ENCODE measurements at regions not wholly inside any gene's neighbourhood (a gene's known extent, or its start where the extent isn't known, plus 50 kb on each side); places are given as distances from the start of the nearest gene placed in this dataset.

DNA sequence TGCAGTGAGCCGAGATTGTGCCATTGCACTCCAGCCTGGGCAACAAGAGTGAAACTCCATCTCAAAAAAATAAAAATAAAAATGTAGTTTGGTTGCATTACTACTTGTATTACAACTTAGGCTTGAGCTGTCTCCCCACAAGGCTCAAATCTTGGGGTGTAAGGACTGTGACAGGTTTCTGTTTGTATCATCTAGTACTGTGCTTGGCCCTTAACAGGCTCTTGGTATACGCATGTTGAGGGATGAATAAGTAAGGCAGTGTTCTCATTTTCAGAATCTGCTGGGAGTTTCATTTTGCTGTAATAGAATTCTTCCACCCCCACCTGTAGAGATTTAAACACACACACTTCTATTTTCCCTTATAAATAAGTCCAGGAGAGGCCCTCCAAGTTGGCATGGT, 289.4 kb upstream of the EEF2KMT start:
- no peaks in the 10 kb centered on the region for H3K4me1 ChIP-seq
- no peak overlapping the region for H3K4me3 ChIP-seq
- FAIRE-seq (no peak), ATAC-seq (no peak), DNase-seq (no peak)
- no peaks in the 10 kb centered on the region for H3K36me3 ChIP-seq
- no peak overlapping the region for H3K27ac ChIP-seq
- H3K27me3 ChIP-seq: no peaks in the 10 kb centered on the region
- no peaks in the 10 kb centered on the region for H3K9me3 ChIP-seq
- TF ChIP-seq, protein P1, sequence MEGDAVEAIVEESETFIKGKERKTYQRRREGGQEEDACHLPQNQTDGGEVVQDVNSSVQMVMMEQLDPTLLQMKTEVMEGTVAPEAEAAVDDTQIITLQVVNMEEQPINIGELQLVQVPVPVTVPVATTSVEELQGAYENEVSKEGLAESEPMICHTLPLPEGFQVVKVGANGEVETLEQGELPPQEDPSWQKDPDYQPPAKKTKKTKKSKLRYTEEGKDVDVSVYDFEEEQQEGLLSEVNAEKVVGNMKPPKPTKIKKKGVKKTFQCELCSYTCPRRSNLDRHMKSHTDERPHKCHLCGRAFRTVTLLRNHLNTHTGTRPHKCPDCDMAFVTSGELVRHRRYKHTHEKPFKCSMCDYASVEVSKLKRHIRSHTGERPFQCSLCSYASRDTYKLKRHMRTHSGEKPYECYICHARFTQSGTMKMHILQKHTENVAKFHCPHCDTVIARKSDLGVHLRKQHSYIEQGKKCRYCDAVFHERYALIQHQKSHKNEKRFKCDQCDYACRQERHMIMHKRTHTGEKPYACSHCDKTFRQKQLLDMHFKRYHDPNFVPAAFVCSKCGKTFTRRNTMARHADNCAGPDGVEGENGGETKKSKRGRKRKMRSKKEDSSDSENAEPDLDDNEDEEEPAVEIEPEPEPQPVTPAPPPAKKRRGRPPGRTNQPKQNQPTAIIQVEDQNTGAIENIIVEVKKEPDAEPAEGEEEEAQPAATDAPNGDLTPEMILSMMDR (IDR thresholded peaks at IDR 0.05): no peak
- intact Hi-C loops (cut with DNase I): no loop called here
- 57 to 79% methylated on average over 2 of the region's 2 CpGs for WGBS, 2 donors

DNA sequence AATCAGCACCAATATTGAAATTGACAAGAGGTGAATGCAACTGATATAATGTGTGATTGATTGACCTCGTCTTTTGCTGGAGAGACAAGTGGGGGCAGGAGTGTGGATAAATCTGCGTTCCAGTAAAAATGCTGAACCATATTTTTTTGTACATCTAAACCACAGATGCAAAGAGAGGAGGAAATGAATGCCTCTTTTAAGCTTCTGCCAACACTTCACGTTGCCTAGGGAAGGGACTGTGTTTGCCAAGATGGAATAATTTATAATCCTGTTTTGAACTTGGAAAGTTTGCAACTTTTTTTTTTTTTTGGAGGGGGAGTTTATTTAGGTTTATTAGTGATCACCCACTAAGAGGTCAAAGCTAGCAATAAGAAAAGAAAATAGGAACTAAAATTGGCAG, 288.2 kb upstream of the EEF2KMT start:
- ATAC-seq: no peak
- no peaks in the 10 kb centered on the region for H3K27me3 ChIP-seq
- H3K27ac ChIP-seq: no peak overlapping the region
- no peak for DNase-seq
- WGBS, 2 donors: 27 to 41% methylated on average over 3 of the region's 3 CpGs
- H3K9me3 ChIP-seq: no peaks in the 10 kb centered on the region
- intact Hi-C loops (cut with DNase I): no loop called here
- TF ChIP-seq, protein P1 (IDR thresholded peaks at IDR 0.05): no peak
- FAIRE-seq: no peak
- H3K4me3 ChIP-seq: no peak overlapping the region
- no peaks in the 10 kb centered on the region for H3K4me1 ChIP-seq
- no peaks in the 10 kb centered on the region for H3K36me3 ChIP-seq

DNA sequence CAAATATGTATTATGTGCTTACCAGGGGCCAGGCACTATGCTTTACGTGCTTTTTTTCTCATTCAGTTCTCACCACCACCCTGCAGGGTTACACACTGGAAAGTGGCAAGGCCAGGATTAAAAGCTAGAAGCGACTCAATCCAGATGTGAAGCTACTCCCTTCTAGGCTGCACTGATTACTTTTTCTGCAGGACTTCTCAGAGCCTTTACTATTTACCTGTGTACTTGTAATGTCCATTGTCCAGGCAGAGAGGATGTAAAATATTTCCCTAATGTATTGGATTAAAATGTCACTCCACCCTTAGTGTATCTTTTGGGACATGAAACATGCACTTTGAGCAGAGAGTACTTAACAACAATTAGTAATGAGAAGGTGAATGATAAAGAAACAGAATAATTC, 287.5 kb upstream of the EEF2KMT start:
- TF ChIP-seq, protein P1 (IDR thresholded peaks at IDR 0.05): no peak
- DNase-seq (no peak), FAIRE-seq (no peak), ATAC-seq (no peak)
- Histone ChIP-seq H3K9me3 (no peaks in the 10 kb centered on the region), H3K36me3 (no peaks in the 10 kb centered on the region), H3K4me1 (no peaks in the 10 kb centered on the region), H3K4me3 (no peak overlapping the region), H3K27ac (no peak overlapping the region), H3K27me3 (no peaks in the 10 kb centered on the region)
- intact Hi-C loops (cut with DNase I): no loop called here
- 59 to 74% methylated on average over 2 of the region's 2 CpGs for WGBS, 2 donors

DNA sequence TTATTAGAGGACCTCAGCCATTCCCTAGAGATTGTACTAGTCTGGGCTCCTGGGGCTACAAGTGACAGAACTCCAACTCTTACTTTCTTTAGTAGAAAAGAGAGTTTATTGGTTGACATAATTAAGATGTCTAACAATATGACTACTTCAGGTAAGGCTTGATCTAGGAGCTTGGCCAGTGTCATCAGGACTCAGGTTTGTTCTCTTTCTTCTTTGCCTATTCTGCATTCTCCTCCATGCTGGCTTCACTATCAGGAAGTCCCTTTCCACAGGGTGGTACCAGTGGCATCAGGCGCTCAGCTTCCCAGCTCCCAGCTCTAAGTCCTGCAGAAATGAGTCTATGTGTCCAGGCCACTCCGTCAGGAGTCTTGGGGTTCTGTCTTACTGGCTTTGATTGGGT, 286.1 kb upstream of the EEF2KMT start:
- TF ChIP-seq, protein P1 (IDR thresholded peaks at IDR 0.05): no peak
- ATAC-seq: no peak

DNA sequence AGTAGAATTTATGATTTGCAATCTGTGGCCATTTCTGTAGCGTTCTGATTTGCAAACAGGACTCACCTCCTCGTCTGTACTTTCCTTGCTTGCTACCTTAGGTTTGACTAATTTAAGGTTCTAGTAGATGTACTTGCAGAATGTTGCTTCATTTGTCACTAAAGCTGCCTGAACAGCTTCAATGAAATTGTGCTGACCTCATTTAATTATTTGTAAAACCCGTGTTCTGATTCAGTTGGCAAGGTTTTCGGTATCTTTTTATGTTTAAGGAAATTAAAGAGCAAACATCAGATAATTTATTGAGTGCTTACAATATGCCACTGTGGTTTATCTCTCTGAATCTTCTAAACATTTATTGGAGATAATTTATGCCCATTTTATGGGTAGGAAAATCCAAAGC, 284.9 kb upstream of the EEF2KMT start:
- WGBS, 2 donors: 69 to 79% methylated on average over 4 of the region's 4 CpGs
- H3K4me1 ChIP-seq: no peaks in the 10 kb centered on the region
- no peaks in the 10 kb centered on the region for H3K9me3 ChIP-seq
- intact Hi-C loops (cut with DNase I): no loop called here
- FAIRE-seq (no peak), DNase-seq (no peak), ATAC-seq (no peak)
- no peak overlapping the region for H3K4me3 ChIP-seq
- no peak overlapping the region for H3K27ac ChIP-seq
- TF ChIP-seq, protein P1 (IDR thresholded peaks at IDR 0.05): no peak
- H3K36me3 ChIP-seq: no peaks in the 10 kb centered on the region
- no peaks in the 10 kb centered on the region for H3K27me3 ChIP-seq

More for the DNA sequence above, 286.1 kb upstream of the EEF2KMT start:
- 57 to 71% methylated on average over 2 of the region's 2 CpGs for WGBS, 2 donors
- DNase-seq: no peak
- Histone ChIP-seq H3K4me3 (no peak overlapping the region), H3K36me3 (no peaks in the 10 kb centered on the region), H3K27ac (no peak overlapping the region), H3K4me1 (no peaks in the 10 kb centered on the region), H3K27me3 (no peaks in the 10 kb centered on the region), H3K9me3 (no peaks in the 10 kb centered on the region)
- FAIRE-seq: no peak
- intact Hi-C loops (cut with DNase I): no loop called here
